GM12878 (cell line): ENCODE measurements at regions not wholly inside any gene's neighbourhood (a gene's known extent, or its start where the extent isn't known, plus 50 kb on each side); places are given as distances from the start of the nearest gene placed in this dataset.

Experiments used
- ATAC-seq: fragments of 200-7000 bp; cut with Tn5 transposase; 3 replicates; pipeline ENCODE4 v1.9.1; 2020; ENCODE audit warnings: mild to moderate bottlenecking, moderate library complexity
- BruUV-seq: library from RNA; stranded (reverse); fragments of 400-500 nt; replicated peaks from 2 replicates; lab custom pipeline; 2021; lab: Mats Ljungman, UMichigan
- CTCF ChIA-PET: fragments of 300-600 bp; sonication (Branson Sonifier 250); formaldehyde crosslinking; extraction: SDS; loops from one replicate; lab custom pipeline; 2021; ENCODE audit warnings: inconsistent platforms; lab: Yijun Ruan, JAX
- POLR2A ChIA-PET: fragments of 350-600 bp; formaldehyde crosslinking; extraction: SDS; loops from one replicate; lab custom pipeline; 2021; ENCODE audit warnings: inconsistent platforms; lab: Charles Lee
- RAD21 ChIA-PET: fragments of 300-600 bp; sonication (Branson Sonifier 250); formaldehyde crosslinking; loops from one replicate; lab custom pipeline; 2023; ENCODE audit warnings: antibody characterized with exemption; ENCODE audit not compliant: unreplicated experiment; lab: Charles Lee
- SMC1A ChIA-PET: fragments of 300-600 bp; sonication (Branson Sonifier 250); formaldehyde crosslinking; loops from one replicate; lab custom pipeline; 2023; ENCODE audit not compliant: unreplicated experiment, uncharacterized antibody; lab: Charles Lee
- DNase-seq: peaks from one replicate; pipeline ENCODE4 v3.0.0-alpha.2; 2011; ENCODE audit warnings: low read depth, low spot score
- FAIRE-seq: peaks from 3 replicates; lab custom pipeline; 2011; peaks lifted over from hg19 to GRCh38; lab: Jason Lieb, UNC
- H2AFZ ChIP-seq: 2 replicates; pipeline ENCODE4 v1.6.0; 2011; ENCODE audit warnings: low read depth, low read length, control low read depth; ENCODE audit not compliant: control insufficient read depth
- H3K27ac ChIP-seq: 2 replicates; pipeline ENCODE4 v1.5.1; 2011; ENCODE audit warnings: control low read depth; ENCODE audit not compliant: control insufficient read depth, insufficient read depth
- H3K27me3 ChIP-seq, 2 experiments: replicated peaks in 1 of 2; 2 replicates each; pipeline versions ENCODE4 v1.6.0 to v1.6.1; 2011; ENCODE audit warnings: low read length in 1 of 2; ENCODE audit not compliant: control insufficient read depth in 2 of 2, insufficient read depth in 2 of 2
- H3K36me3 ChIP-seq, 2 experiments: 2 replicates each; pipeline ENCODE4 v1.5.1; 2011; ENCODE audit warnings: low read length in 1 of 2; ENCODE audit not compliant: control insufficient read depth in 2 of 2, insufficient read depth in 2 of 2
- H3K4me1 ChIP-seq: 2 replicates; pipeline ENCODE4 v1.6.1; 2011; ENCODE audit warnings: mild to moderate bottlenecking, low read length, moderate library complexity, mixed read lengths; ENCODE audit not compliant: control insufficient read depth, insufficient read depth
- H3K4me2 ChIP-seq: 2 replicates; pipeline ENCODE4 v1.6.0; 2011; ENCODE audit warnings: control low read depth; ENCODE audit not compliant: control insufficient read depth, insufficient read depth
- H3K4me3 ChIP-seq: fragments of 200-600 bp; sonication (generic); 2 replicates; pipeline ENCODE4 v1.5.1; 2016
- H3K79me2 ChIP-seq: 2 replicates; pipeline ENCODE4 v1.6.0; 2011; ENCODE audit warnings: low read length; ENCODE audit not compliant: control insufficient read depth, insufficient read depth
- H3K9ac ChIP-seq: 2 replicates; pipeline ENCODE4 v1.8.0; 2011; ENCODE audit warnings: low read length, control low read depth, mixed read lengths; ENCODE audit not compliant: control insufficient read depth, insufficient read depth
- H3K9me3 ChIP-seq: replicated peaks from 3 replicates; pipeline ENCODE4 v1.5.1; 2011; ENCODE audit warnings: mild to moderate bottlenecking, low read length; ENCODE audit not compliant: control insufficient read depth, insufficient read depth
- H4K20me1 ChIP-seq: 2 replicates; pipeline ENCODE4 v1.6.0; 2011; ENCODE audit not compliant: control insufficient read depth, insufficient read depth
- HDAC2 ChIP-seq: fragments of 200-600 bp; sonication (generic); IDR thresholded peaks from 2 replicates; pipeline ENCODE4 v1.6.1; 2017
- MYC ChIP-seq: IDR thresholded peaks from 2 replicates; pipeline ENCODE4 v1.6.1; 2011; ENCODE audit warnings: mild to moderate bottlenecking, low read length, moderate library complexity, inconsistent platforms; ENCODE audit not compliant: insufficient read depth, insufficient replicate concordance, insufficient read length, severe bottlenecking
- NBN ChIP-seq: fragments of 450-650 bp; IDR thresholded peaks from 2 replicates; pipeline ENCODE4 v1.6.1; 2016
- SMC3 ChIP-seq: IDR thresholded peaks from 2 replicates; pipeline ENCODE4 v1.6.1; 2011; ENCODE audit warnings: low read length, improper control_type of control experiment, borderline replicate concordance
- WRNIP1 ChIP-seq: IDR thresholded peaks from 2 replicates; pipeline ENCODE4 v1.6.1; 2011; ENCODE audit warnings: low read depth, low read length, improper control_type of control experiment, borderline replicate concordance
- ZNF24 ChIP-seq: fragments of 450-650 bp; IDR thresholded peaks from 2 replicates; pipeline ENCODE4 v1.6.1; 2017; ENCODE audit warnings: antibody characterized with exemption, mild to moderate bottlenecking
- WGBS: methylation state at CpG from one replicate; pipeline ENCODE4 v1.1.6; 2016; ENCODE audit warnings: low lambda C conversion rate; ENCODE audit not compliant: insufficient replicate concordance, insufficient coverage; ENCODE audit errors: missing lambda C conversion rate; 5-methylcytosine and 5-hydroxymethylcytosine counted together
- in situ Hi-C: fragments of 300-500 bp; cut with MboI; formaldehyde crosslinking; loops from 9 replicates; pipeline ENCODE4 v1.14.3; 2018; ENCODE audit warnings: mixed read lengths
- intact Hi-C: fragments of 100-400 bp; cut with micrococcal nuclease; formaldehyde crosslinking; loops from one replicate; pipeline ENCODE4 v1.14.2; 2022; ENCODE audit not compliant: unreplicated experiment
- TF ChIP-seq, protein P1 (sequence below): fragments of 450-650 bp; IDR thresholded peaks from 2 replicates; pipeline ENCODE4 v1.6.1; 2016; ENCODE audit warnings: mild to moderate bottlenecking
- TF ChIP-seq, protein P2 (sequence below): IDR thresholded peaks from 2 replicates; pipeline ENCODE4 v1.6.1; 2012; ENCODE audit warnings: low read length, inconsistent platforms
- TF ChIP-seq, protein P3 (sequence below): fragments of 150-350 bp; IDR thresholded peaks from 2 replicates; pipeline ENCODE4 v1.6.1; 2016; ENCODE audit warnings: low read depth, low read length

DNA sequence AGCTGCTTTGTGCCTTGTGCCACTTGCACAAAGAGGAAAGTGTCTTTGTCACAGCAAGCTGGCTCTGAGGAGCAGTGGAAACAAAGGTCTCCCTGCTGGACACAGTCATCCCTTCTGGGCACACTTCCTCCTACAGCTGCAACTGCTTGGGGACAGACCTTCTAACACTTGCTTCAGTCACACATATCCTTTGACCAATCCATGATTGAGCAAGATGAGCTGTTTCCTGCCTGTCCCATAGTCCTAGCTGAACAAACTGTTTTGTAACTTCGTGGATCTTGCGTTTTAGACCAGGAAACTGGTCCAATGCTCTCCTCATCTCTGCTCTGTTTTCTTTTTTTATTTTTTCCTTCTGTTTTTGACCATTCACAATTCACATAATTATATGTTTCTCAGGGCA is 98.5 kb downstream of the RRAGB start:
- no peaks in the 10 kb centered on the region for H4K20me1 ChIP-seq
- H3K27me3 ChIP-seq, result no peaks in the 10 kb centered on the region
- 0% methylated on average over 2 of the region's 2 CpGs for WGBS
- intact Hi-C loops (no loop called here), in situ Hi-C loops (no loop called here)
- SMC1A ChIA-PET, result interaction anchor here (0.8 kb wide), 1 partner anchor 92 kb away, joined by 3 read pairs; no protein-coding TSS in a partner anchor
- FAIRE-seq, result no peak
- no peaks in the 10 kb centered on the region for H3K79me2 ChIP-seq
- H3K9me3 ChIP-seq, result peaks cover 2% of the 10 kb centered on the region; the same call in 2 of the 3 replicates
- no TSS peak for BruUV-seq
- no peaks in the 10 kb centered on the region for H3K4me1 ChIP-seq
- TF ChIP-seq HDAC2, result no peak
- H2AFZ ChIP-seq, result no peak overlapping the region
- H3K4me2 ChIP-seq, result no peak overlapping the region
- CTCF ChIA-PET, result interaction anchor here (2.0 kb wide), 1 partner anchor 93 kb away, joined by 4 read pairs; no protein-coding TSS in a partner anchor
- RAD21 ChIA-PET, result no interaction called here
- H3K36me3 ChIP-seq, result no peaks in the 10 kb centered on the region
- no peak overlapping the region for H3K27ac ChIP-seq
- no peak for DNase-seq
- no peak overlapping the region for H3K4me3 ChIP-seq
- H3K9ac ChIP-seq, result no peak overlapping the region
- POLR2A ChIA-PET, result no interaction called here
- ATAC-seq, result no peak

DNA sequence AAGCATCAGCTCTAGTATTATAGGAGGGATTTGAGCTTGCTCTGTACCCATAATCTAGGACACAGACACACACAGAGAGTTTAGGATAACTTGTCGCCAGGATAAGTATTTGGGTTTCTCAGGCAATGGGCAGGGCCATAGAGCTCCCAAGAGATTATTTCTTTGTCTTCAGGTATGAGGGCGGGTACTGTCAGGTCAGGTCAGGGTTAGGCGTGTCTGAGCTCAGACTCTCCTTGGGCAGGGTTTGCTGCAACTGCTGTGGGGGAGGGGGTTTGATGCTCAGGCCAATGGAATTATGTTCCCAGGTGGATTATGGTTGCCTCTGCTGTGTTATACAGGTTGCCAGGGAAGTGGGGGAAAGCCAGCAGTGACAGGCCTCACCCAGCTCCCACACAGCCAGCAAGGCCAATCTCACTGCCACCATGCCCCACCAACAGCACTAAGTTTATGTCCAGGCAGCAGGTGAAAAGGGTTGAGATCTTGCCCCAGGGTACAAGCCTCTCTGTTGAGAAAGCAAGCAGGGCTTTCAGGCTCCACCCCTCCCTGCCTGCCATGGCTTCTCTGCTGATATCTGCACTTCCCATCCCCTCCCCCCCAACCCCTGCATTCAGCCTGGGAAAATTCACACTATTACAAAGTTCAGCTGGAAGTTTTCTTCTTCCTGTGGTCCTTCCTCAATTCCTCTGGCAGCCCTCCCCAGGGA is 101.3 kb downstream of the RRAGB start:
- H3K27me3 ChIP-seq, result no peaks in the 10 kb centered on the region
- POLR2A ChIA-PET, result no interaction called here
- CTCF ChIA-PET, result interaction anchor here (0.5 kb wide), 1 partner anchor 391 kb away, joined by 3 read pairs; no protein-coding TSS in a partner anchor
- no peak overlapping the region for H3K4me3 ChIP-seq
- in situ Hi-C loops, result no loop called here
- no peaks in the 10 kb centered on the region for H3K79me2 ChIP-seq
- SMC1A ChIA-PET, result interaction anchor here (0.9 to 1.4 kb wide), 2 partner anchors 88 to 89 kb away, joined by 3 read pairs; no protein-coding TSS in a partner anchor
- intact Hi-C loops, result no loop called here
- no TSS peak for BruUV-seq
- ATAC-seq (no peak), FAIRE-seq (no peak), DNase-seq (no peak)
- no peaks in the 10 kb centered on the region for H3K36me3 ChIP-seq
- H3K4me2 ChIP-seq, result no peak overlapping the region
- 20% methylated on average over 3 of the region's 3 CpGs for WGBS
- H3K4me1 ChIP-seq, result no peaks in the 10 kb centered on the region
- no peak overlapping the region for H2AFZ ChIP-seq
- H4K20me1 ChIP-seq, result no peaks in the 10 kb centered on the region
- H3K9ac ChIP-seq, result no peak overlapping the region
- no peaks in the 10 kb centered on the region; the same call in 2 of the 3 replicates for H3K9me3 ChIP-seq
- H3K27ac ChIP-seq, result no peak overlapping the region
- RAD21 ChIA-PET, result interaction anchor here (1.0 kb wide), 1 partner anchor 61 kb away, joined by 3 read pairs; no protein-coding TSS in a partner anchor
- TF ChIP-seq SMC3, result no peak
- TF ChIP-seq ZNF24, result no peak
- TF ChIP-seq WRNIP1, result no peak
- TF ChIP-seq, protein P1, sequence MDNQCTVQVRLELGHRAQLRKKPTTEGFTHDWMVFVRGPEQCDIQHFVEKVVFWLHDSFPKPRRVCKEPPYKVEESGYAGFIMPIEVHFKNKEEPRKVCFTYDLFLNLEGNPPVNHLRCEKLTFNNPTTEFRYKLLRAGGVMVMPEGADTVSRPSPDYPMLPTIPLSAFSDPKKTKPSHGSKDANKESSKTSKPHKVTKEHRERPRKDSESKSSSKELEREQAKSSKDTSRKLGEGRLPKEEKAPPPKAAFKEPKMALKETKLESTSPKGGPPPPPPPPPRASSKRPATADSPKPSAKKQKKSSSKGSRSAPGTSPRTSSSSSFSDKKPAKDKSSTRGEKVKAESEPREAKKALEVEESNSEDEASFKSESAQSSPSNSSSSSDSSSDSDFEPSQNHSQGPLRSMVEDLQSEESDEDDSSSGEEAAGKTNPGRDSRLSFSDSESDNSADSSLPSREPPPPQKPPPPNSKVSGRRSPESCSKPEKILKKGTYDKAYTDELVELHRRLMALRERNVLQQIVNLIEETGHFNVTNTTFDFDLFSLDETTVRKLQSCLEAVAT, result no peak
- TF ChIP-seq, protein P2, sequence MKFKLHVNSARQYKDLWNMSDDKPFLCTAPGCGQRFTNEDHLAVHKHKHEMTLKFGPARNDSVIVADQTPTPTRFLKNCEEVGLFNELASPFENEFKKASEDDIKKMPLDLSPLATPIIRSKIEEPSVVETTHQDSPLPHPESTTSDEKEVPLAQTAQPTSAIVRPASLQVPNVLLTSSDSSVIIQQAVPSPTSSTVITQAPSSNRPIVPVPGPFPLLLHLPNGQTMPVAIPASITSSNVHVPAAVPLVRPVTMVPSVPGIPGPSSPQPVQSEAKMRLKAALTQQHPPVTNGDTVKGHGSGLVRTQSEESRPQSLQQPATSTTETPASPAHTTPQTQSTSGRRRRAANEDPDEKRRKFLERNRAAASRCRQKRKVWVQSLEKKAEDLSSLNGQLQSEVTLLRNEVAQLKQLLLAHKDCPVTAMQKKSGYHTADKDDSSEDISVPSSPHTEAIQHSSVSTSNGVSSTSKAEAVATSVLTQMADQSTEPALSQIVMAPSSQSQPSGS, result no peak
- no peak for TF ChIP-seq MYC
- TF ChIP-seq, protein P3, sequence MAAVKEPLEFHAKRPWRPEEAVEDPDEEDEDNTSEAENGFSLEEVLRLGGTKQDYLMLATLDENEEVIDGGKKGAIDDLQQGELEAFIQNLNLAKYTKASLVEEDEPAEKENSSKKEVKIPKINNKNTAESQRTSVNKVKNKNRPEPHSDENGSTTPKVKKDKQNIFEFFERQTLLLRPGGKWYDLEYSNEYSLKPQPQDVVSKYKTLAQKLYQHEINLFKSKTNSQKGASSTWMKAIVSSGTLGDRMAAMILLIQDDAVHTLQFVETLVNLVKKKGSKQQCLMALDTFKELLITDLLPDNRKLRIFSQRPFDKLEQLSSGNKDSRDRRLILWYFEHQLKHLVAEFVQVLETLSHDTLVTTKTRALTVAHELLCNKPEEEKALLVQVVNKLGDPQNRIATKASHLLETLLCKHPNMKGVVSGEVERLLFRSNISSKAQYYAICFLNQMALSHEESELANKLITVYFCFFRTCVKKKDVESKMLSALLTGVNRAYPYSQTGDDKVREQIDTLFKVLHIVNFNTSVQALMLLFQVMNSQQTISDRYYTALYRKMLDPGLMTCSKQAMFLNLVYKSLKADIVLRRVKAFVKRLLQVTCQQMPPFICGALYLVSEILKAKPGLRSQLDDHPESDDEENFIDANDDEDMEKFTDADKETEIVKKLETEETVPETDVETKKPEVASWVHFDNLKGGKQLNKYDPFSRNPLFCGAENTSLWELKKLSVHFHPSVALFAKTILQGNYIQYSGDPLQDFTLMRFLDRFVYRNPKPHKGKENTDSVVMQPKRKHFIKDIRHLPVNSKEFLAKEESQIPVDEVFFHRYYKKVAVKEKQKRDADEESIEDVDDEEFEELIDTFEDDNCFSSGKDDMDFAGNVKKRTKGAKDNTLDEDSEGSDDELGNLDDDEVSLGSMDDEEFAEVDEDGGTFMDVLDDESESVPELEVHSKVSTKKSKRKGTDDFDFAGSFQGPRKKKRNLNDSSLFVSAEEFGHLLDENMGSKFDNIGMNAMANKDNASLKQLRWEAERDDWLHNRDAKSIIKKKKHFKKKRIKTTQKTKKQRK, result no peak
- no peak for TF ChIP-seq NBN
